GM13977 (cell line): ENCODE measurements at regions not wholly inside any gene's neighbourhood (a gene's known extent, or its start where the extent isn't known, plus 50 kb on each side); places are given as distances from the start of the nearest gene placed in this dataset.

Experiments used
- DNase-seq: peaks from one replicate; pipeline ENCODE4 v3.0.0; 2012; ENCODE audit warnings: low spot score
- CTCF ChIP-seq: IDR thresholded peaks from 2 replicates; pipeline ENCODE4 v1.5.1; 2012; ENCODE audit warnings: mild to moderate bottlenecking, control low read depth; ENCODE audit not compliant: insufficient read depth; ENCODE audit errors: extremely low read depth, missing control alignments
- in situ Hi-C: fragments of 300-500 bp; cut with MboI; formaldehyde crosslinking; loops from one replicate; pipeline ENCODE4 v1.12.0; 2022; ENCODE audit warnings: low sequenced_read_pairs, low pct_unique_long_range_greater_than_20kb, mixed read lengths, inconsistent platforms; ENCODE audit not compliant: unreplicated experiment

- in situ Hi-C loops: no loop called here
- no peak for DNase-seq
- TF ChIP-seq CTCF: no peak
These were observed 172.3 kb downstream of the TRIM27 start for GRCh38 chr6:28751514-28751913.

GRCh38 chr6:28751963-28752350 lies 171.8 kb downstream of the TRIM27 start:
- TF ChIP-seq CTCF: no peak
- in situ Hi-C loops: no loop called here
- DNase-seq: no peak

- no peak for DNase-seq
- TF ChIP-seq CTCF: no peak
- in situ Hi-C loops: no loop called here
These were observed 166.2 kb downstream of the TRIM27 start for GRCh38 chr6:28757429-28758045.

GRCh38 chr6:28758046-28758817 lies 165.6 kb downstream of the TRIM27 start:
- in situ Hi-C loops: no loop called here
- DNase-seq: no peak
- TF ChIP-seq CTCF: no peak

- in situ Hi-C loops: no loop called here
- TF ChIP-seq CTCF: no peak
- no peak for DNase-seq
These were observed 165.0 kb downstream of the TRIM27 start for GRCh38 chr6:28758818-28759235.

- in situ Hi-C loops: no loop called here
- no peak for TF ChIP-seq CTCF
- no peak for DNase-seq
These were observed 159.6 kb downstream of the TRIM27 start for GRCh38 chr6:28764014-28764723.
